ENCODE measurements at regions not wholly inside any gene's neighbourhood (a gene's known extent, or its start where the extent isn't known, plus 50 kb on each side); places are given as distances from the start of the nearest gene placed in this dataset.

DNA sequence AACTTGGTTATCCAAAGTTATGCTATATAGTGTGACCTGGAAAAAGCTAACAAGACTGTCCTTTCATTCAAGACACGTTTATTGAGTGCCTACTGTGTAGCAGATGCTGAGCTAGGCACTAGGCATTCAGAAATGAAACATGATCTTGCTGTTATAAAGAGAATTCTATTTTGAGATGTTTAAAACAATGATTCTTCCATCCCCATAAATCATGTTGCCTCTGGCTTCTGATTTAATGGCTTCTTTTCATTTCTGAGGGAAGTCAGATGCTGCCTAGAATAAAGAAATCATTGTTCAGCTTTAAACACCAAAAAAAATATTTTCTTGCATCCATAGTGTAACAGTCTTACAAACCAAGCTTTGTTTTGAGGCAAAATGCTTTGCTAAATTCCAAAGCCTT, 620.9 kb upstream of the UBE2E2 start:
- intact Hi-C loops (cut with DNase I) = no loop called here
- DNase-seq = no peak

DNA sequence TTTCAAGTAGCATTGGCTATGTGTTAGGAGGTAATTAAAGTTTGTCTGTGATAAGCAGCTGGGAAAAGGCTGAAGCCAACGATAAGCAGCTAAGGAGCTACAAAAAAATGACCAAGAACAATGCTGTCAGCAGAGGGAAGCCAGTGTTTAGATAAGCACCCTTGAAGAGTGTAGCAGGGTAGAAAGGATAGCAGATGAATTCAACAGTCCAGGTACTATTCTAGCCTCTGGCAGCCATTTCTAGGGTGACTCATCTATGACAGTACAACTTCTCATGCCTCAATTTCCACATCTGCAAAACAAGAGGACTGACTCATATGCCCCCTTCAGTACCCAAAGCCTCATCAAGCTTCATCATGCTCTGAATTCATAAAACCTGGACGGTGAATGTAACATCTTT, 617.6 kb upstream of the UBE2E2 start:
- intact Hi-C loops (cut with DNase I) = no loop called here

GRCh38 chr3:22585911-22586310, 617.2 kb upstream of the UBE2E2 start:
- intact Hi-C loops (cut with DNase I) = no loop called here
- no peak for DNase-seq

More for the DNA sequence above, 617.6 kb upstream of the UBE2E2 start:
- no peak for DNase-seq

DNA sequence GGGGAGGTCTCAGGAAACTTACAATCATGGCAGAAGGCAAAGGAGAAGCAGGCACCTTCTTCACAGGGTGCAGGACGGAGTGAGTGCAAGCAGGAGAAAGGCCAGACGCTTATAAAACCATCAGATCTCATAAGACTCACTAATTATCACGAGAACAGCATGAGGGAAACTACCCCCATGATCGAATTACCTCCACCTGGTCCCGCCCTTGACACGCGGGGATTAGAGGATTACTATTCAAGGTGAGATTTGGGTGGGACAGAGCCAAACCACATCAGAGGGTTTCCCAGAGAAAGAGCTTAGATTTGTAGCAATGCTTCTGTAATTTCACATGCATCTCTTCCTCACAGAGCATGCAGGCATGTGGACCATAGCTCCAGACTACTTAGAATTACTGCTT, 615.7 kb upstream of the UBE2E2 start:
- intact Hi-C loops (cut with DNase I) = no loop called here
- DNase-seq = no peak

DNA sequence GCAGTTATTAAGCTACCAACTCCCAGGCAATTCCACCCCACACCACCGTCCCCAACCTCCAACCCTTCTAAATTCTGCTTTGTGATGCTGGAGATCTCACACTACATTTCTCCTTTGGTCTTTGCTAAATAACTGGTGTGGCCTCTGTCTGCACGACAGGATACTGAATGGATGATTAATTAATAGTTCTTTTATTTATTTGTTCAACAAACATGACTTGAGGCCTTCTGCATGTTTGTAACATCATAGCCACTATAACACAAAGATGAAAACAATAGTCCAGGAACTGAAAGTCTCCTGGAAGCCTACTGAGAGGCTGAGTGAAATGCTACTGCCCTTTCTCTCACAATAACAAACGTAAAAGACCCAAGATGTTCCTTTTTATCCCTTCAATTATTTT, 609.5 kb upstream of the UBE2E2 start:
- no peak for DNase-seq
- intact Hi-C loops (cut with DNase I) = no loop called here

- intact Hi-C loops (cut with DNase I) = no loop called here
- no peak for DNase-seq
Measured at GRCh38 chr3:22594990-22595389, 608.1 kb upstream of the UBE2E2 start.

DNA sequence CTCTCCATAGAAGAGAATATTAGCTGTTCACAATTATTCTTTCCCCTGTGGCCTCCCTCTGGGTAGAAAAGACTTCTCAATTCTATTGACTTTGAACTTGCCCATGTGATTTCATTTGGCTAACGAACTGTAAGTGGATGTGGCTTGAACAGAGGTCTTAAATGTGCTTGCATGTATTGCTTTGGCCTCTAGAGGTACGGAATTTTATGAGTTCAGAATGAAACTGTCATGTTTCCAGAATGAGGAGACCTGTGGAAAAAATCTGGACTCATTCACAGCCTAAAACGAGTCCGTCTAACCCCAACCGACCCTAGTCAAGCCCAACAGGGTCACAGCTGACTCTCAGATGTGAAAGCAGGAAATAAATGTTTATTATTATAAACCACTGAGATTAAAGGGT, 596.7 kb upstream of the UBE2E2 start:
- no peak for DNase-seq
- intact Hi-C loops (cut with DNase I) = no loop called here

DNA sequence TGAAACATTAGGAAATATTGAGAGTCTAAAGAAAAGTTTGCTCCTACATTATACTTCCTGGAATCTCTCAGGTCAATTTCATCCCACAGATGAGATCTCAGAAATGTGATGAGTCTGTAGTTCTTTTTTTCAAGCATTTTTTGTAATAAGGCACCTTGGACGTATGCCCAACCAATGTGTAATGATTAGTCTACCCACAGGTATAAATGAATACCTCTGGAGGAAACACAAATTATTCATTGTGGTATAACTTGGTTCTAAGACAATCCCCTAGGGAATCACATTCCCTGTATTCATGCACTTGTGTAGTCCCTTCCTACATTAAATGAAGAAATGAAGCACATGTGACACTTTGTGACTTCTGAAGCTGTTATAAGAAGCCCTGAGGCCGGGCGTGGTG, 596.2 kb upstream of the UBE2E2 start:
- DNase-seq = no peak
- intact Hi-C loops (cut with DNase I) = no loop called here

DNA sequence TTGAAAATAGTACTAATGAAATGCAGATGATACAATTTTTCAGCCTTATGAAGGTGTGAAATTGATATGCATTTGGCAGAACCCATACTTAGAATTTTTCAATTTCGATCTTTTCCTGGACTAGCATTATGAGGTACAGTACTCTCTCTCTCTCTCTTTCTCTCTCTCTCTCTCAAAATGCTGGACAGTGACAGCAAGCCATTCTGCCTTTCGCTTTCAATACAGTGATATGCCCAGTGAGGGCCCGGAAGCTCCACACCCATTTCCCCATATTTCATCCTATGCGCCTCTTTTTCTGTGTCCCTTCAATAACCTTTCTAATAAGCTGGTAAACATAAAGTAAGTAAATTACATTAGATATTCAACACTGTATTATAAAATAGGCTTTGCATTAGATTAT, 595.0 kb upstream of the UBE2E2 start:
- DNase-seq = no peak
- intact Hi-C loops (cut with DNase I) = no loop called here

GRCh38 chr3:22608721-22609120, 594.4 kb upstream of the UBE2E2 start:
- DNase-seq = no peak
- intact Hi-C loops (cut with DNase I) = no loop called here

- no peak for DNase-seq
- intact Hi-C loops (cut with DNase I) = no loop called here
Measured at GRCh38 chr3:22609139-22609538, 594.0 kb upstream of the UBE2E2 start.

DNA sequence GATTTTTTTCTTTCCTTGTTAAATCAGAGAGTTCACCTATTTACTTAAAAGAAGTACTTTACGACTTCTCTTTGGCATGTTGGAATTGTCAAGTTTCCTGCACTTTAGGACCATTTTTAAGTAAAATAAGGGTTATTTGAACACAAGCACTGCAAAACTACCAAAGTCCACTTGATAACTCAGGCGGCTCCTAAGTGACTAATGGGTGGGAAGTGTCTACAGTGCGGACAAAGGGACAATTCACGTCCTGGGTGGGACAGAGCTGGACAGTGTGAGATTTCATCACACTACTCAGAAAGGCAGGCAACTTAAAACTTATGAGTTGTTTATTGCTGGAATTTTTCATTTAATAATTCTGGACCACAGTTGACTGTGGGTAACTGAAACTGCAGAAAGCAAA, 590.2 kb upstream of the UBE2E2 start:
- intact Hi-C loops (cut with DNase I) = no loop called here
- DNase-seq = no peak

DNA sequence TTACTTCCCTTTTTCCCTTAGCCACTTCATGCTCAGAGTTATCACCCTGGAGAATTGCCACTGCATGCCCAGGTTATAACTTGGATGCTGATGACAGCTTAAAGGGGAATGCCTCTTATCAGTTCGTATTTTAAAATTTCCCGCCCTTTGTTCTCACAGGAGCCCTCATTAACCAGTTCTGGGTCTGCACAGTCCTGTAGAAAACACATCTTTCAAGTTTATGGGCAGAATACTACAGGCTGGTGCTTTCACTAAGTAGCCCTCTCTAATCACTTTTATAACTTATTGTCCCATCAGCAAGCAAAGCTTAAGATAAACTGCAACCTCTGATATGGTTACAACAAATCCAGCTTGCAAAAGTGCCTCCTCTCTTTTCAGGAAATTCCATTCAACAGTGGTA, 587.3 kb upstream of the UBE2E2 start:
- no peak for DNase-seq
- intact Hi-C loops (cut with DNase I) = no loop called here

- no peak for DNase-seq
Measured at GRCh38 chr3:22617372-22617771, 585.8 kb upstream of the UBE2E2 start.

DNA sequence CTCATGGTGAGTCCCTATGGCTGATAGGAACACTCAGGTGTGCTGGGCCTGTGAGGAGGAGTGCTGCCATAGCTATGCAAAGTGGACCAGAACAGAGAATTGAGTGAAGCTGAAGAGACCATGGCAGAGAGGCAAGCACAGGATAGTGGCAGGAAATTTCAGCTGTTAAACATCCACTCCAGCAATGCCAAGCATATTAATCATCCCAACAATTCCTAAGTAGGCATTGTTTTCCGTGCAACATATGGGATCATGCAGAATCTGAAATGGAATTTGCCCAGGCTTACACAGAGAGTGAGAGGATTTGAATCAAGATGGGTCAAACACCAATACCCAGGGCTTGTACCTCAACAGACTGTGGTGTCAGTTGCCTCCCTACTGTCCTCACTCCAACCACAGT, 582.6 kb upstream of the UBE2E2 start:
- no peak for DNase-seq
- intact Hi-C loops (cut with DNase I) = no loop called here

More at GRCh38 chr3:22617372-22617771, 585.8 kb upstream of the UBE2E2 start:
- intact Hi-C loops (cut with DNase I) = no loop called here

DNA sequence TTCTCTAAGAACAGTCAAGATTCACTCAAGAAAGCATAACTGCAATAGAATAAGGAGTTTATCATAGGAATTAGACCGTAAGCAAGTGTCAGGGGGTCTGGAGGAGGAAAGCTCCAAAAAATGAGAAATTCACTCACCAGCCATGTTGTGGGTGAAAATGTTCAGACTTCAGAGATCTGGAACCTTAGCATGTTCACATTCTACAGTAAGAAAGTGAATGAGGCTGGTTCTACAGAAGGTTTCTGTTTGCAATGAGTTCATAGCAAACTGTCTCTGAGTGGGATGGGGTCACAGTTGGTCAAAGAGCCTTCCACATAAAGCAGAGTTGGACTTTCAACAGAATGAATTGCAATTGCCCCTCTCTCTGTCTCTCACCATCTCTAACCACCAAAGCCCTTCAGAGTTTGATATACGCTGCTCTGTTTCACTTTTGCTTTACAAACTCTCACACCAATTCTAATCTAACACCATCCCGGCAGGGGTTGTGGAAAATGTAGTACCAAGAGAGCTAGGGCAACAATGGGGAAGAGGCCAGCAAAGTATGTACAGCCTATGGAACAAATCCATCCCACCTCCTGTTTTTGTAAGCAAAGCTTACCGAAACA, 581.8 kb upstream of the UBE2E2 start:
- intact Hi-C loops (cut with DNase I) = no loop called here
- no peak for DNase-seq

GRCh38 chr3:22627993-22628499, 575.1 kb upstream of the UBE2E2 start:
- intact Hi-C loops (cut with DNase I) = no loop called here
- DNase-seq = no peak

DNA sequence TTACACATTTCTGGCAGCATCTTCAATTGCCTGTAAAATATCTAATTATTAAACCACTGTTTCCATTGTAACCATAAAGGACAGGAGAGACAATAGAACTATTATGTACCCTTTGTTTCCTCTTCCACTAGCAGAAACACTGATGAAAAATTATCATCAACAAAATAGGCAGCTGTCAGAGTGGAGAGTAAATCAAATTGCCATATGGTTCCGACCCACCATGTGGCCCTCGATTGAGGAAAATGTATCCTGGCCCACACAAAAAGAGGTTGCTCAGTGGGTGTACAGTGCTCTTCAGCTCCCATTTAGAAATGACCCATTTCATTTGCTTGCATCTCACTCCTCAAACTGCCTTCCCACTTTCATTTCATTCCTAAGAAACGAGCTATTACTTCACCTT, 570.6 kb upstream of the UBE2E2 start:
- intact Hi-C loops (cut with DNase I) = no loop called here
- no peak for DNase-seq

GRCh38 chr3:22634433-22634832, 568.7 kb upstream of the UBE2E2 start:
- DNase-seq = no peak
- intact Hi-C loops (cut with DNase I) = no loop called here

GRCh38 chr3:22659651-22660475, 543.3 kb upstream of the UBE2E2 start:
- intact Hi-C loops (cut with DNase I) = no loop called here
- DNase-seq = no peak

- intact Hi-C loops (cut with DNase I) = no loop called here
- no peak for DNase-seq
Measured at GRCh38 chr3:22660606-22661005, 542.5 kb upstream of the UBE2E2 start.
